ENCODE measurements at regions not wholly inside any gene's neighbourhood (a gene's known extent, or its start where the extent isn't known, plus 50 kb on each side); places are given as distances from the start of the nearest gene placed in this dataset.

DNA sequence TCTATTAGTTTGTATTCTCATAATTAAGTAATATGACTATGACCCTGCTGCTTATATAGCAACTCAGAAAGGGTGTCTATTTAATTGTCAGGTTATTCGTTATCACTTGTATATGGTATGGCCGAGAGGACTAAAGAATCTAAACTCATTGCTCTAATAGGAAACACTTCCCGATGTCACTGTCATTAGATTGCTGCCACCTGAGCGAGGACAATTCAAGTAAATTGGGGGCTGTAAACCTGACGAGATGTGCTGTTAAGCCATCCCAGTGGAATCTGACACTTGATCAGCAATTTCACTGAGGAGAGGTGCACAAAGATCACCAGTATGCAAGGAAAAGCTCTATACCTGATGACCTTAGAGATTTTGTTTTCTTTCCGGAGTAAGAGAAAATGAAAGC lies 1319.3 kb downstream of the MAT2B start:
- 63% methylated on average over 6 of the region's 6 CpGs for WGBS
- no peak for DNase-seq (ENCODE audit: extremely low spot score)
- H3K4me1 ChIP-seq (ENCODE audit: insufficient read depth): no peaks in the 10 kb centered on the region
- H3K36me3 ChIP-seq (ENCODE audit: insufficient read depth): no peaks in the 10 kb centered on the region
- no peak overlapping the region for H3K4me3 ChIP-seq (ENCODE audit: low read depth, low read length)
- no peak overlapping the region for H3K27ac ChIP-seq (ENCODE audit: low read depth)

DNA sequence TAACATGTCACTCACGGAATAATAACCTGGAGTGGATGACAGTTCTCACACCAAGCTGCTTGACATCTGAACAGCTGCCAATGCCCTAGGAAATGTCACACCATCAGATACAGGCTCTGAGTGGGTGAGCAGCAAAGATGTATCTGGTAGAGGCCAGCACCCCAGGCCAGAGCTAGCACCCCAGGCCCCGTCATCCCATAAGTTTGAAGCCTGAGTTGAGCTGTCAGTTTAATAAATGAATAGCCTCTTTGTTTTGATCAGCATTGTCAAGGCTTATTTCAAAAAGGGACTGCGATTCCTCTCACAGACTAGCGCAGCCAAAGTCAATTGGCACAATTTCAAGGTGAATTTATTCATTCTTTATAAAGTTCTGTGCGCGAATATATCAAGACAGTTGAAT lies 1327.1 kb downstream of the MAT2B start:
- no peak for DNase-seq (ENCODE audit: extremely low spot score)
- WGBS: 86% methylated on average over 6 of the region's 6 CpGs
- Histone ChIP-seq H3K4me1 (ENCODE audit: insufficient read depth) (no peaks in the 10 kb centered on the region), H3K36me3 (ENCODE audit: insufficient read depth) (no peaks in the 10 kb centered on the region), H3K4me3 (ENCODE audit: low read depth, low read length) (no peak overlapping the region), H3K27ac (ENCODE audit: low read depth) (no peak overlapping the region)

DNA sequence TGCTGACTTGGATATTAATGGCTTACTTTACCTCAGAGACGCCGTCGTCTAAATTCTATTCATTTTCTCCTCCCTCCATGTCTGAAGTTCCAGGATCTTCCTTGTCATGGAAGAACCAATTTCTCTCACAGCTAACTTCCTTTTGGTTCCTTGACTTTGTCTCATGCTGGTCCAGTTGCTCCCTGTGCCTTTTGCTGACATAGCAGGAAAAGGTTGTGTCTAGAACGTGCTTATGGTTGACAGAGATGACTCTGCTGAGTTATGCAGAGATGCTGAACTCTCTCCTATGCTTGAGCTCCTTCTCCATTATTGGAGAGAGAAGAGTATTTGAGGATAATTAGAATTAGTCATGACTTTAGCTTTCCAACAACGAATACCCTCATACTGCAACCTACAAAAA lies 1338.9 kb downstream of the MAT2B start:
- Histone ChIP-seq H3K4me1 (ENCODE audit: insufficient read depth) (no peaks in the 10 kb centered on the region), H3K36me3 (ENCODE audit: insufficient read depth) (no peaks in the 10 kb centered on the region), H3K27ac (ENCODE audit: low read depth) (no peak overlapping the region), H3K4me3 (ENCODE audit: low read depth, low read length) (no peak overlapping the region)
- no peak for DNase-seq (ENCODE audit: extremely low spot score)
- 94% methylated on average over 5 of the region's 5 CpGs for WGBS

DNA sequence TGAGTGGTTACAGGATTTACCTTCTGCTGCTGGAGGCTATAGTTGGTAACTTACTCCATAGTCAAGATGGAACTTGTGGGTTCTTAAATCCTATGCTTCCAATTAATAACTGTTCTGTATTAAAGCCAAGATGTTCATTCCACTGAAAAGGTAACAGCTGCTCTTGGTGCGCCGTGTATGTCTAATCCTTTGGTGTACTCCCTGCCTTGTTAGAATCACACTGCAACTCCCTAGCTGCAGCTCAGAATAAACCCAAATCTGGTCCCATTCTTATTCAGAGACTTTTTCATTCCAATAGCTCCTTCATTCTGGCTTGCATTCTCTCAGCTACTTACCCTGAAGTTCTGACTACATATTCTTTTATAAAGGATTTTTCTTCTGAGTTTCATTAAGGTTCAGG lies 1355.5 kb downstream of the MAT2B start:
- 81% methylated on average over 2 of the region's 2 CpGs for WGBS
- DNase-seq (ENCODE audit: extremely low spot score): no peak
- Histone ChIP-seq H3K27ac (ENCODE audit: low read depth) (no peak overlapping the region), H3K4me3 (ENCODE audit: low read depth, low read length) (no peak overlapping the region), H3K4me1 (ENCODE audit: insufficient read depth) (peaks cover 2% of the 10 kb centered on the region), H3K36me3 (ENCODE audit: insufficient read depth) (no peaks in the 10 kb centered on the region)

DNA sequence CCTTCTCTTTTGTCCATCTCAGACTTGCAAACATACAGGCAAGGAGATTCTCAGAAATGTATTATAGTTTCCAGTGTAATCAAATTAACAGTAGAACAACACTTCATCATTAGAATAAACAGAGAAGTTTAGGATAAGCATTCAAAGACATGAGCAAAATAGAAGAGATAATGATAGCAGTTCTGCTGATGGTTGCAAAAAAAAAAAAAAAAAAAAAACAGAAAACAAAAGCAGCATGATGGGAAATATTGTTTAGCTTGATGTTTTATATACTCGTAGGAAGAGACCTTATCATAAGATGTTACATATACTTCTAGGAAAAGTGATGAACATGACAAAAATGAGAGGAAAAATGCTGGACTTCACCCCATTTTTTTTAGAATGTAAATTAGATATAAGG lies 1356.2 kb downstream of the MAT2B start:
- no peak for DNase-seq (ENCODE audit: extremely low spot score)
- H3K36me3 ChIP-seq (ENCODE audit: insufficient read depth): no peaks in the 10 kb centered on the region
- H3K4me1 ChIP-seq (ENCODE audit: insufficient read depth): peaks cover 2% of the 10 kb centered on the region
- H3K4me3 ChIP-seq (ENCODE audit: low read depth, low read length): no peak overlapping the region
- WGBS: 68% methylated on average over 1 of the region's 1 CpG
- H3K27ac ChIP-seq (ENCODE audit: low read depth): no peak overlapping the region

DNA sequence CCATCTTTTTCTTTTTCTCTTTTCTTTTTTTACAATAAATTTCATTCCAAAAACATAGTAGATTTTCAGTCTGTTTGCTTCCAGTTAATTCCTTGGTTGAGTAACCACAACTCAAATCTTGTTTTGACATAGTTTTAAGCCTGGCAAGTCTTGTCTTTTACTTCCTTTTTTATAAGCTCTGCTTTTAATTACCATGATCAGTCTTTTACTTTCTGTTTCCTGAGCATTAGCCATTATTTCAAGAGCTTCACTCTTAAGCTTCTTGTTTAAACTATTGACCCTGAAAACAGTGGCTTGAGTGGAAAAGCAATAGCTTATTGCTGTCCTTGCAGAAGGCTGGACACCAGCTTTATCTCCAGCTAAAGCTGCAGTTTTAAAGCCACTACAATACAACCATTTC lies 1363.3 kb downstream of the MAT2B start:
- H3K4me3 ChIP-seq (ENCODE audit: low read depth, low read length): no peak overlapping the region
- H3K27ac ChIP-seq (ENCODE audit: low read depth): no peak overlapping the region
- no peaks in the 10 kb centered on the region for H3K4me1 ChIP-seq (ENCODE audit: insufficient read depth)
- DNase-seq (ENCODE audit: extremely low spot score): no peak
- no peaks in the 10 kb centered on the region for H3K36me3 ChIP-seq (ENCODE audit: insufficient read depth)

DNA sequence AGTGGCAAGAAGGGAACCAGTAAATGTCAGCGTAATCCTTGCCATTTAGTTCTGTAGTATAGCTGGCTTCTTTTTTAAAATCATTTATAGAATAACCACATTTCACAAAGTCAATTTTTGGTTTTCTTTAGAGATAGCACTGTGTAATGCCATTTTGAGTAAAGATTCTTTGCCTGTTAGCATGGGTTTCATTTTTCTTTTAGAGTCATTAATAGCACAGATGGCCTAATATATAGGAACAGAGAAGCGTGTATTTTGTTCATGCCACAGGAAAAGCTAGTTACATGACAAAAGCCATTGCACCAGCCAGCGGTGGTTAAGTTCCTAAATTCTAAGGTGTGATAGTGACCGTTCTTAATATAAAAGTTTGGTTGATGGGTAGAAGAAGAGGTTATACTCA lies 1363.9 kb downstream of the MAT2B start:
- no peak for DNase-seq (ENCODE audit: extremely low spot score)
- no peaks in the 10 kb centered on the region for H3K36me3 ChIP-seq (ENCODE audit: insufficient read depth)
- no peak overlapping the region for H3K4me3 ChIP-seq (ENCODE audit: low read depth, low read length)
- H3K4me1 ChIP-seq (ENCODE audit: insufficient read depth): no peaks in the 10 kb centered on the region
- no peak overlapping the region for H3K27ac ChIP-seq (ENCODE audit: low read depth)
- WGBS: 86% methylated on average over 4 of the region's 4 CpGs

DNA sequence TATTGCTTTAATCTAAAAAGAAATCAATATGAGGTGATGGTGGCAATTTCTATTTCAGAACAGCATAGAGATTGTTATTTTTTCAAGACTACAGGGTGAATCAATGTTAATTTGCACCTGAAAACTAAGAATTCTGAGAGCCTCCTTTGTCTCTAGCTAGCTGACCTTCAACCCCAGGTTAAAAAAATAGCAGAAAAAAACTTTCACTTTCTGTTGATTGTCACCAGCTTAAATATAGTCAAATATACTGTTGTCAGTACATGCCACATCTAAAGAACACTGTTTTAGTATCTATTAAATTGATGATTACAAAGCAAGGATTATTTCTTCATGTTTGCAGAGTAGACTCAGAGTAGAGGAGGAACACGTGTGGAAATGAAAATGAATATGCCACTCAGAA lies 1371.4 kb downstream of the MAT2B start:
- 82% methylated on average over 1 of the region's 1 CpG for WGBS
- H3K4me3 ChIP-seq (ENCODE audit: low read depth, low read length): no peak overlapping the region
- no peak overlapping the region for H3K27ac ChIP-seq (ENCODE audit: low read depth)
- no peaks in the 10 kb centered on the region for H3K36me3 ChIP-seq (ENCODE audit: insufficient read depth)
- no peak for DNase-seq (ENCODE audit: extremely low spot score)
- H3K4me1 ChIP-seq (ENCODE audit: insufficient read depth): no peaks in the 10 kb centered on the region

DNA sequence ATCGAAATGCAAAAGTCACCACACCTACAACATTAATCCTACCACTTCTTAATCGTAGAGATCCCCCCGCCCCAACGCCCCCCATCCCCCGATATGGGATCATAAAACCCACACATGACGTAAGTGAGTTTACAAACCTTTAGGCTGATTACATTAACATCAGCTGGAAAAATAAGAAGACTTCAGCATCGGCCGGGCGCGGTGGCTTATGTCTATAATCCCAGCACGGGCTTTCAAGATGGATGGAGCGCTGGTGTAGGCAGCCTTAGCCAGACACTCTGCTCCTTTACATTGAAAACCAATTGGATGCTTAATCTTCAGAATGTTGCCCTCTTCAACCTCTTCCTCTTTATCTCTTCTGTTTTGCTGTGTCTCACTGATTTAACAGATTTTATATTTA lies 1376.0 kb downstream of the MAT2B start:
- DNase-seq (ENCODE audit: extremely low spot score): no peak
- Histone ChIP-seq H3K36me3 (ENCODE audit: insufficient read depth) (no peaks in the 10 kb centered on the region), H3K4me3 (ENCODE audit: low read depth, low read length) (no peak overlapping the region), H3K4me1 (ENCODE audit: insufficient read depth) (no peaks in the 10 kb centered on the region), H3K27ac (ENCODE audit: low read depth) (no peak overlapping the region)
- WGBS: 93% methylated on average over 12 of the region's 12 CpGs

DNA sequence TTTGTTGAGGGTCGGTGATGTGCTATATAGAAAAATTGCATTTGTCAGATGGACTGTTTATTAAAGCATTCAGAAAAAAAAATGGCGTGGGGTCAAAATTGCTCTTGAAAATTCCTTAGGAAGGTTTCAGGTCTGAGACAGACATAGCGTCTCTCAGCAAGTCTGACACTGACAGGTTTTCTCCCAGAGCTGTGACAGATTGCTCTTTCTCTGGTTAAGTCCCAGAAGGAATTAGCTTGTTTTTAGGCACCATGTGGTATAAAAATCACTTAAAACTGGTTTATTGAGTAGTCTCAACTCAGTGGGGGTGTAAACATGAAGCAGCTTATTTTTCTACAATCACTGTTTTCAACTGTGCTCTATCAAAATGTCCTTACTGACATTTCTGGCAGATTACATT lies 1379.8 kb downstream of the MAT2B start:
- Histone ChIP-seq H3K36me3 (ENCODE audit: insufficient read depth) (no peaks in the 10 kb centered on the region), H3K27ac (ENCODE audit: low read depth) (no peak overlapping the region), H3K4me1 (ENCODE audit: insufficient read depth) (no peaks in the 10 kb centered on the region), H3K4me3 (ENCODE audit: low read depth, low read length) (no peak overlapping the region)
- DNase-seq (ENCODE audit: extremely low spot score): no peak
- WGBS: 84% methylated on average over 3 of the region's 3 CpGs

DNA sequence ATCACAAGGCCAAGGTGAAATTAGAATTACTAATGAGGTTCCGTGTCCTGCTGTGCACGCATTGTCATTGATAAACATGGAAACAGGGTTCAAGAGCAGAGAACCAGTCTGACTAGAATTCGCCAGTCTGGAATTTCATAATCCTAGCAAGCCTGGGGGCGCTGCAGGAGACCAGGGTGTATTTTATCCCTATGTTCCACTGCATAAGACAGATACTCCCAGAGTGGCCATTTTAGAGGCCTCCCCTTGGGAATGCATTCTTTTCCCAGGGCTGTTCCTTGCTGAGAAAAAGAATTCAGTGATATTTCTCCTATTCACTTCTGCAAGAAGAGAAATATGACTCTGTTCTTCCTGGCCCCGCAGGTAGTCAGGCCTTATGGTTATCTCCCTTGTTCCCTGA lies 1387.7 kb downstream of the MAT2B start:
- DNase-seq (ENCODE audit: extremely low spot score): no peak
- Histone ChIP-seq H3K4me1 (ENCODE audit: insufficient read depth) (no peaks in the 10 kb centered on the region), H3K36me3 (ENCODE audit: insufficient read depth) (no peaks in the 10 kb centered on the region), H3K27ac (ENCODE audit: low read depth) (no peak overlapping the region), H3K4me3 (ENCODE audit: low read depth, low read length) (no peak overlapping the region)
- 77% methylated on average over 5 of the region's 5 CpGs for WGBS

DNA sequence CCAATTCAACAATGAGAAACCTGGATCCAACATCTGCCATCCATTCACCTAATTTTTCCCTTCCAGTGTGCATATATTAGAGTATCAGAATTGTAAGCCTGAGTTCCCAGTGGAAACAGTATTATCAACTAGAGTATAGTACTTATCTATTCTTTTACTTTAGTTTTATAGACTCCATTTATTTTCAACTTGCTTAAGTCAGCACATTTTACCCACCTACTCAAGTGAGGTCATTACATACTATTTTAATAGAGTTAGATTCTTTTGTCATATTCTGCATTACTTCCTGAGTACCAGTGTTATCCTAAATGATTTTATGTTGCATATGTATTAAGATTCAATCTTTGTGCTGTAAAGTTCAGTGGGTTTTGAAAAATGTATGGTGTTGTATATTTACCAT lies 1393.3 kb downstream of the MAT2B start:
- no peaks in the 10 kb centered on the region for H3K36me3 ChIP-seq (ENCODE audit: insufficient read depth)
- no peak overlapping the region for H3K4me3 ChIP-seq (ENCODE audit: low read depth, low read length)
- DNase-seq (ENCODE audit: extremely low spot score): no peak
- H3K27ac ChIP-seq (ENCODE audit: low read depth): no peak overlapping the region
- H3K4me1 ChIP-seq (ENCODE audit: insufficient read depth): no peaks in the 10 kb centered on the region

DNA sequence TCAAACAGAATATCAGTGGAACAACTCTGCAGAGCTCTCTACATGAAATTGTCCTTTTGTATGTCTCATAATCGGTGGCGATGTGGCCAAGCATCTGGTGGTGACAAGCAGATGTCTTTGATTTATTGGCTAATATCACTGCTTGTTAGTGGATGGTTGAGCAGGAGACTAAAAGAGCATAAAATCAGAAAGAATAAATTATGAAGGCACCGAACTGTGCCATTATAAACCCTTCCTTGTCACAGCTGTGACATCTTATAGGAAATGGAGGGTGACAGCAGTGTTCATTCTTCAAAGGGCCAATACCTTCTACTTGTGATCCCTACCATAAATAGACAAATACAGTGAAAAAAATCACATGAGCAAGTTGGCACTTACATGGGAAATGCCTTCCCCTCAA lies 1404.3 kb downstream of the MAT2B start:
- WGBS: 80% methylated on average over 3 of the region's 3 CpGs
- Histone ChIP-seq H3K4me3 (ENCODE audit: low read depth, low read length) (no peak overlapping the region), H3K27ac (ENCODE audit: low read depth) (no peak overlapping the region), H3K36me3 (ENCODE audit: insufficient read depth) (no peaks in the 10 kb centered on the region), H3K4me1 (ENCODE audit: insufficient read depth) (no peaks in the 10 kb centered on the region)
- no peak for DNase-seq (ENCODE audit: extremely low spot score)

DNA sequence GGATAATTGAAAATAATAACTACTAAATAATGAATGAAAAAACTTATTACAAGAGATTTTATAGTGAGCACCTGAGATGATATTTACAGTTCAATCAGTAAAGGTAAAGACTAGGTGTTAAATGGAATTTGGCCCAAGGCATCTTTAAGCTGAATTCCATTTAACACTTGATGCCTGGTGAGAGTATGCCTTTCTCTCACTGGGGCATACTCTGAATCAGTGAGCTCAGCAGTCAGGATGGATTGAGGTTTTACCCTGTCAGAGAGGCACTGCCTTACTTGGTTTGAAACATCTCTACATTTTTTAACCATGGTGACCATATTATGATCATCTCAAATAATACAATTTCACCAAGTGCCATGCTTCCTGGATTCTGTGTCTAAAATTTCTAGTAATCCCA lies 1416.3 kb downstream of the MAT2B start:
- Histone ChIP-seq H3K4me3 (ENCODE audit: low read depth, low read length) (no peak overlapping the region), H3K36me3 (ENCODE audit: insufficient read depth) (no peaks in the 10 kb centered on the region)
- no peak for DNase-seq (ENCODE audit: extremely low spot score)

DNA sequence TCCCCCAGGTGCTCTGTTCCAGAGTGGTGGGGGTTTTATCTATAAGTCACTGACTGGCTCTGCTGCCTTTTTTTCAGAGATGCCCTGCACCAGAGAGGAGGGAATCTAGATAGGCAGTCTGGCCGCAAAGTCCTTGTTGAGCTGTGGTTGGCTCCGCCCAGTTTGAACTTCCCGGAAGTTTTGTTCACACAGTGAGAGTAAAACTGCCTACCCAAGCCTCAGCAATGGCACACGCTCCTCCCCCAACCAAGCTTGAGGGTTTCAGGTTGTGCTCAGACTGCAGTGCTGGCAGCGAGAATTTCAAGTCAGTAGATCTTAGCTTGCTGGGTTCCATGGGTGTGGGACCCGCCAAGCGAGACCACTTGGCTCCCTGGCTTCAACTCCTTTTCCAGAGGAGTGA lies 1428.6 kb downstream of the MAT2B start:
- WGBS: 94% methylated on average over 7 of the region's 7 CpGs
- H3K4me3 ChIP-seq (ENCODE audit: low read depth, low read length): no peak overlapping the region
- no peak overlapping the region for H3K27ac ChIP-seq (ENCODE audit: low read depth)
- no peak for DNase-seq (ENCODE audit: extremely low spot score)
- H3K4me1 ChIP-seq (ENCODE audit: insufficient read depth): no peaks in the 10 kb centered on the region
- H3K36me3 ChIP-seq (ENCODE audit: insufficient read depth): no peaks in the 10 kb centered on the region

More for the DNA sequence above, 1416.3 kb downstream of the MAT2B start:
- Histone ChIP-seq H3K4me1 (ENCODE audit: insufficient read depth) (no peaks in the 10 kb centered on the region), H3K27ac (ENCODE audit: low read depth) (no peak overlapping the region)
